ENCODE measurements at regions not wholly inside any gene's neighbourhood (a gene's known extent, or its start where the extent isn't known, plus 50 kb on each side); places are given as distances from the start of the nearest gene placed in this dataset.

GRCh38 chr10:22058201-22058600 is 54.7 kb upstream of the DNAJC1 start:
- TF ChIP-seq CTCF (IDR thresholded peaks at IDR 0.05) = no peak
- TF ChIP-seq ZFX (IDR thresholded peaks at IDR 0.05; ENCODE audit: borderline replicate concordance) = no peak
- H3K27ac ChIP-seq = peak overlapping the region; percentile 35

- no peak for TF ChIP-seq CTCF (IDR thresholded peaks at IDR 0.05)
- TF ChIP-seq ZFX (IDR thresholded peaks at IDR 0.05; ENCODE audit: borderline replicate concordance) = no peak
- 0 out of 2 replicates have a peak overlapping the region, but pooled peaks have one; percentile 26 for H3K27ac ChIP-seq
Measured at GRCh38 chr10:22054961-22055360, 51.4 kb upstream of the DNAJC1 start.
